NB4 (cell line): ENCODE measurements at regions not wholly inside any gene's neighbourhood (a gene's known extent, or its start where the extent isn't known, plus 50 kb on each side); places are given as distances from the start of the nearest gene placed in this dataset.

Experiments used
- CTCF ChIP-seq: IDR thresholded peaks from one replicate; pipeline ENCODE4 v1.5.1; 2012; ENCODE audit warnings: low read depth, low read length
- POLR2A ChIP-seq: IDR thresholded peaks from 2 replicates; pipeline ENCODE4 v1.6.1; 2011; ENCODE audit warnings: mild to moderate bottlenecking; ENCODE audit not compliant: insufficient read length; ENCODE audit errors: extremely low read depth

- TF ChIP-seq CTCF: no peak
- no peak for TF ChIP-seq POLR2A
Measured at GRCh38 chr2:147330925-147331324, 513.9 kb upstream of the ACVR2A start.
